ENCODE measurements at regions not wholly inside any gene's neighbourhood (a gene's known extent, or its start where the extent isn't known, plus 50 kb on each side); places are given as distances from the start of the nearest gene placed in this dataset.

- TF ChIP-seq, protein P1, sequence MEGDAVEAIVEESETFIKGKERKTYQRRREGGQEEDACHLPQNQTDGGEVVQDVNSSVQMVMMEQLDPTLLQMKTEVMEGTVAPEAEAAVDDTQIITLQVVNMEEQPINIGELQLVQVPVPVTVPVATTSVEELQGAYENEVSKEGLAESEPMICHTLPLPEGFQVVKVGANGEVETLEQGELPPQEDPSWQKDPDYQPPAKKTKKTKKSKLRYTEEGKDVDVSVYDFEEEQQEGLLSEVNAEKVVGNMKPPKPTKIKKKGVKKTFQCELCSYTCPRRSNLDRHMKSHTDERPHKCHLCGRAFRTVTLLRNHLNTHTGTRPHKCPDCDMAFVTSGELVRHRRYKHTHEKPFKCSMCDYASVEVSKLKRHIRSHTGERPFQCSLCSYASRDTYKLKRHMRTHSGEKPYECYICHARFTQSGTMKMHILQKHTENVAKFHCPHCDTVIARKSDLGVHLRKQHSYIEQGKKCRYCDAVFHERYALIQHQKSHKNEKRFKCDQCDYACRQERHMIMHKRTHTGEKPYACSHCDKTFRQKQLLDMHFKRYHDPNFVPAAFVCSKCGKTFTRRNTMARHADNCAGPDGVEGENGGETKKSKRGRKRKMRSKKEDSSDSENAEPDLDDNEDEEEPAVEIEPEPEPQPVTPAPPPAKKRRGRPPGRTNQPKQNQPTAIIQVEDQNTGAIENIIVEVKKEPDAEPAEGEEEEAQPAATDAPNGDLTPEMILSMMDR (IDR thresholded peaks at IDR 0.05) = no peak
- no peak for TF ChIP-seq ZFX (IDR thresholded peaks at IDR 0.05; ENCODE audit: borderline replicate concordance)
Measured at GRCh38 chr10:58109731-58110130, 158.0 kb downstream of the IPMK start.

Data from 22Rv1 (cell line).